ENCODE measurements at regions not wholly inside any gene's neighbourhood (a gene's known extent, or its start where the extent isn't known, plus 50 kb on each side); places are given as distances from the start of the nearest gene placed in this dataset.

DNA sequence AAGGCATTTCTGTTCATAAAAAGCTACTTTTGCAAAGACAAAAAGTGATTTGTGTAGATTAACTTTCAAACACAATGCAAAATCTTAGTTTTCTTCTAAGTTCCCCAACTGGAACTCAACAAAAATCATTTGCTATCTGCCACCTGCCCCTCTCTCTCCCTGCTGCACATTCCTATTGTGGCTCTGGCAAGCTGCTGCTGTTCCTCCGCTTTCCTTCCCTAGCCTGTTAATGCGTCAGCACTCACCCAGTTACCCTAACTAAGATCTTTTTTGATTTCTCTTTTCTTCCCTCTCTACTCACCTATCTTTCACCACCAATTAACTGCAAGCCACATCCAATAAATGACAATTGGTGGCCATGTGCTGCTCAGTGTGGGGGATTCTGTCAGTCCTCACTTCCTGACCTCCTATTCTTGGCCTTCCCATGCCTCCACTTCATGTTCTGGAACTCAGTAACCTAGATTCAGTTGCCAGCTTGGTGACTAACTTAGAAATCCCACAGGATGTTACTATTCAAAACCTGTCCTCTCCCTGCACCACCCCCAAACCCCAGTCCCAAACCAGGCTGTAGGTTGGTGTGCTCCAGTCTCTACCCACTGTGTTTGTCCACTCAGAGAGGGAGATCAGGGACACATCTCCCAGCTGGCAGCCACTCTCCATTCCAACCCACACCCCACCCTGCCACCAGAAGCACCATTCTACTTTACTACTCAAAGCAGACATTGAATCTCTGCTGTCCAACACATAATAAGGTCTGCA is 140.2 kb upstream of the CTTNBP2 start:
- no peak for DNase-seq (ENCODE audit: low read depth, low spot score)

DNA sequence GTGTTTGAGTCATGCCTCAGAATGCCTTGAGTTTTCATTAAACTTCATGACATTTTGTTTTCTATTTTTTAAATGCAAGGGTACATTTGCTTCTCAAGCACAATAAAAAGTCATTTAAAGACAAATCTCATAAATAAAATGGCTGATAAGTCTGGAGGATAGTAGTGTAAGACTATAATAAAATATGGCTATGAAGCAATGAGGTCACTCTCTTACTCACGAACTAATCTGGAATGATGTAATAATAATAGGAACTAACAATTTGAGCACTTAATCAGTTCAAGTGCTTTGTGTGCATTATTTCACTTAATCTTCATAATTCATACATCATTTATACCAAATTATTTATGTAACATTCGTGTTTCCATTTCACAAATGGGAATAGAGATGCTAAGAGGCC is 149.3 kb upstream of the CTTNBP2 start:
- DNase-seq (ENCODE audit: low read depth, low spot score): no peak

DNA sequence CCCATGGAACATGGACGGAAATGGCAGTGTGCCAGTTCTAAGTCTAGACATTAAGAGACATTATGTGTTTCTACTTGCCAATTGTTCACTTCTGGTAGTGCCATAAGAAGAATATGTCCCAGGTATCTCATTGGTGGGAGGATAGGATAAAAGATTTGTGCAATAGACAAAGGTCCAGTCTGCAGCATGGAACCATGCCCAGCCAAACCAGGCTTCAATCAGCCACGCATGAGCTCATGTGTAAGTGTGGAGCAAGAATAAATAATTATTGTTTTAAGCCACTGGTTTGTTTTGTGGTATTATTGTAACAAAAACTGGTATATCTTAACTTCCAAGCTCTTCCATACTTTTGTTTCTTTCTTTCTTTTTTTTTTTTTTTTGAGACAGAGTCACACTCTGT is 153.6 kb upstream of the CTTNBP2 start:
- DNase-seq (ENCODE audit: low read depth, low spot score): no peak

DNA sequence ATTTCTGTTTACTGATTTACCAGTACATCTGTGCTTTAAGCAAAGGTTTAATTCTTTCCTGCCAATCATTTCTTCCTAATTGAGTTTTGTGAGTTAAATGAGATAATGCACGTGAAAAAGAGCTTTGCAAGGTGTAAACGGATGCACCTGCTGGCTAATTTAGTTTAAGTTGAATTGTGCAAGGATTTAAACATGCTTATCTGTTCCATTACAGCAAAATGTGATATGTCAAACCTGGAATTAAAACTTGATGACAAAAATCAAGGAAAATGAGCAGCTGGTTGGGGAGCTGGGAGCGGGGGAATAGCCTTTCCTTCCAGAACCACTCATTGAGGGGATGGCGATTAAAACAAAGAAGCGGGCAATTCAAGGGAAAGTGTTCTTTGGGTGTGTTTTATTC is 155.0 kb upstream of the CTTNBP2 start:
- DNase-seq (ENCODE audit: low read depth, low spot score): no peak

DNA sequence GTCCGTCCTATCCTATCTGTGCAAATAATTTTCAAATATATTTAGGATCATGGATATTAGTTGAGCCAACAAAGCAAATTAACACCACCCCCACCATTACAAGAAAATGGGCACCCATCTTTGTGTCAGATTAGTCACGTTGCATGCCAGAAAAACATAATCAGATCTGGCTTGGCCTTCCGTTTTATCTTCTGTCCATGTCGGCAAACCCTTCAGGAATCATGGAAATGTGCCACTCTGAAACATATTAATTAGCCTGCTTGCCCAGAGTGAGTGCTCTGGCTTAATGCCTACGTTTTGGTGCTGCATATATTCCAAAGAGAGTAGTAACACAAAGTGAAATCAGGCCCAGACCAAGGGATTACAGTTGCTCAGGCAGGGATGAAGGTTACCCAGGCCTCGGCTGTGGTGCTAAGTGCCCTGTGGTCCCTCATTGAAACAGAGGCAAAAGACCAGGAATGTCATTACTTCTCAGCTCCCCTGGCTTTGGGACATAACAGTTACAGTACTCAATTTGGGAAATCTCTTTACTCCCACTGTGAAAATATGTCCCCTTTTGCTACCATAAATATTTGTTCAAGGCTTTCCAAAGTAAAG is 154.0 kb upstream of the LSM8 start:
- no peak for DNase-seq (ENCODE audit: low read depth, low spot score)

DNA sequence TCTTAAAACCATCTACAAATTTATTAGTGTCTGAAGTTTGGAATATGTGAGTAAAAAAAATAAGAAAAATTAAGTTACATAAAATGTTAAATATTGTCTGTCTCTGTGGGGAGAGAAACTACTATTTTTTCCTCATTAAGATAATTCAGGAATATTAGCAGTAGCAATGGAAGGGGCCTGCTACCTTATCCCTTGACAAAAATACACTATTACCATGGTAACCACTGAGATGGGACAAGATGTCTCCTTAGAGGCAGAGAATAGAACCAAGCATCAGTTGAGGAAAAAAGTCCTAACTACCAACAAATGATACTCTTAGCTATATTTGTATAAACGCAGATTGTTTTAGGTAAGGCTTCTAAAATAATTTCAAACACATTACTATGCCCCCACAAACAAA is 150.7 kb upstream of the LSM8 start:
- no peak for DNase-seq (ENCODE audit: low read depth, low spot score)

DNA sequence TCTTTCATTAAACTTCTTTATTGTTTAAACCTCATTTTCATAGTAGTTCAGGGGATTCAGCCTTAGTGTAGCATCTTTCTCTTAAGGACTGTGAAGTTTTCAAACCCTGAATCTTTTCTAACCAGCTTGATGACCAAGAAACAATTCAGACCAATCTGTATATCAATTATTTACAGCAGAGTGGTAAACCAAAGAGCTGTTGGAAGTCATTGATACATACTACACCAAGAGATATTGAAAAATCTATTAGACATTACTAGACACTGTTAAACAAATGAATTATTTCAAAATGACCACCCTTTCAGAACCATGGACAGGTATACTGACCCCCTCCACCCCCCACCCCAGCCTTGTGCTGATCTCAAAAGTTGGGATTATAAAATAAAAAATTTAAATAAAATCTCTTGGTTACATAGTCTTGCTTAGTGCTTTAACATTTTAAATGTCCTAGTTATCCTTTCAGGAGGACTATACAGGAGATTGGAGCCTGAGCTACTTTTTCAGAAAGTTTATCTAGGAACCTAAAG is 143.9 kb upstream of the LSM8 start:
- DNase-seq (ENCODE audit: low read depth, low spot score): no peak

DNA sequence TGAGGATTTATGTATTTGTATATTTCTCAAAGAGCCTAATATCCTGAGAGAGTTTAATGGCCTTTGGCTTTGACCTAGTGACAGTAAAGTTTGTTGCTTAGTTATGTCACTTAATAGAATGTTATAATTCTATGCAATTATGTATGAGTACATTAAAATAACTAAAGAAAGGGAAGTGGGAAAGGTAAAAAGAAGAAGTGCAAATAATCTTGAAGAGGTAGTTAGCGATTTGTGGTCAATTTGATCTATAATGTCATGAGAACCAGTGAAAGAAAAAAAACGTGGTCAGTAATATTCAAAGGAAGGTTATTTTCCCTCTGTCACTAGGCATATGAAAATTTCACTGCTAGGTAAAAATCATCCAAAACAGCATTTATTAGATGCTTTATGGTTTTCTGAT is 143.4 kb upstream of the LSM8 start:
- DNase-seq (ENCODE audit: low read depth, low spot score): no peak

DNA sequence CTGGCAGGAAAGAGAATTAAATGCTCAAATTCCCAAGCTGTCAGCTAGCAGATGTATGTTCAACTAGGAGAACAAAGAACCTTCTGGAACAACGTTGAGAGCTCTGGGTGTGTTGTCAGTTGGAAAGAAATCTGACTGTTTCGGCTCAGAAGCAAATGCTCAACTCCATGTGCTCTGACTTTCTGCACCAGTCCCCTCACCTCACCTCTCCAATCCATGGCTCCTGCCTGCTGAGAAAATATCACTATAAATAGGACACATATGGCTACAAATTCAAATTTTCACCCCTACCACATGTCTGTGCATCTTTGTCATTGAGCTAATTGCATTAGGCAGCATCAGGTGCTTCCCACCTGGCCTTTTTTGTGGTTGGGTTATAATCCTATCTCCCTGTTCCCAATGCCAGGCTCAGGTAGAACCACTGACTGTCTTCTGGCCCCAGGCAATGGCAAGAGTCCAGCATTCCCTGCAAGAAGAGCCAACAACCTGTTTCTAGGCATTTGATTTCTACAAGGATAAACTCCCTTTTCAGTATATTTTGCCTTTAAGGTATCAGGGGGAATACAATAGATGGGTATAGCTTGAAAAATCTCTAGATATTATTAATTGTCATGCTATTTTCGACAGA is 142.6 kb upstream of the LSM8 start:
- no peak for DNase-seq (ENCODE audit: low read depth, low spot score)

DNA sequence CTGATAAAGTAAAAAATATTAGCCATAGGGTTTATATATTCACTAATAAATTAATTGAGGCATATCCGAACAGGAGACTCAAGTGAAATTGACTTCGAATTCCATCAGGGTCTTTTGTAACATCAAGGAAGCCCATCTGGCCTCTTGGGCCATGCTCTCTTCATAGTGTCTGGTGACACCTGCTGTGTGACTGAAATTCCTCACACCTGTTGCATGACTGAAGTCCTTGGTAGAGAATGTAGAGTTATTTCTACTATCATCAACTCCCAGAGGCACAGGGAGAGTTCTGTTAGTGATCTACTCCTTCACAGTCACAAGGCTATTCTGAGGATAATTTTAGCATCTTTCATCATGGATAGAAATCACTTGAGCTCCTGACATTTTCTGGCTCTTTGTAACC is 138.3 kb upstream of the LSM8 start:
- no peak for DNase-seq (ENCODE audit: low read depth, low spot score)

DNA sequence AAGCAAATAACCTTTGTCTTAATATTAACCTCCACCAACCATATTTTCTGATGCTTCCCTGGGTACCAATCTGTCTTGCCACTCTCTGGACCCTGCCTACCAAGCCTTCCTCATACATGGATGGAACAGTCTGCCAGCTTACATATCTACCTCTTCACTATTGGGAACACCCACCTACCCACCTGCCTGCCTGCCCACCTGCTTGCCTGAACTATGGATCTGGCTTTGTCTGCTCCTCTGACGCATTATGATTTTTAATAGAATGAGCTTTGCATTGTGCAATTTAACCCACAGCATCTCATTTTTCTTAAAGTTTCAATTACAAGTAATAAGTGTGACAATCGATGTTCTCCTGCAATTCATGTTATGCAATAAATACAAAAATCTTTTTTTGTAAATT is 137.9 kb upstream of the LSM8 start:
- DNase-seq (ENCODE audit: low read depth, low spot score): no peak

DNA sequence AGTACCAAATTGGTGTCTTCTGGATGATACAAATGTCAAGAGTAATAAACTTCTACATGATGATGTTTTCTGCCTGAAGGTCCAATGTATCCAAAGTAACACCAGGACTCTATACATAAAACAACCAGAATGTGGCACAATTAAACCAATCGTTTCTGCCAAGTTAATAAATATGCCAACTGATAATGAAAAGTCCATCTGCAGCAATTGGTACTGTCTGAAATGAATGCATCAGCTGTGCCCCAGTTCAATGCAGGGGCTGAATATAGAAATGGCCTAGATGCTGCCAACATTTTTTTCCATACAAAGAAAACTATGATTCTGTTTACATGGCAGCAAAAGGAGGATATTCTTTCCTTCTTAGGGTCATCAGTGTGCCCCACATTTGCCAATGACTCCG is 137.2 kb upstream of the LSM8 start:
- DNase-seq (ENCODE audit: low read depth, low spot score): no peak

DNA sequence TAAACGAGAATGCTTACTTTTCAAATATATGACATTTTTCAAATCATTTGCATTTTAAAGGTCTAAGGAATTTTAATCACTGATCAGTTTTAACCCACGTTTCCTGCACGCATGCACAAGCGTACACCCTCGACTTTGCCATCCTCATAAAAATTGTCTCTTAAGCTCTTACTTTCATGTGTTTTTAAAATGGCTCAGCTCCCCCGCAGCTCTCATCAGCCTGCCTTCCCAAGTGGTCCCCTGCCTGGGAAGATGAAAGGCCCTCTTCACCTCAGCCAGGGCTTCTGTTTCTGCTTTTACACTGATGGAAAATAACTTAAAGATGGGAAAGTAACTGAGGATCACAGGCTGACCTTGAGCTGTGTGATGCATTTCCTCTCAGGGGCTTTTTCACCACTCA is 131.6 kb upstream of the LSM8 start:
- no peak for DNase-seq (ENCODE audit: low read depth, low spot score)

DNA sequence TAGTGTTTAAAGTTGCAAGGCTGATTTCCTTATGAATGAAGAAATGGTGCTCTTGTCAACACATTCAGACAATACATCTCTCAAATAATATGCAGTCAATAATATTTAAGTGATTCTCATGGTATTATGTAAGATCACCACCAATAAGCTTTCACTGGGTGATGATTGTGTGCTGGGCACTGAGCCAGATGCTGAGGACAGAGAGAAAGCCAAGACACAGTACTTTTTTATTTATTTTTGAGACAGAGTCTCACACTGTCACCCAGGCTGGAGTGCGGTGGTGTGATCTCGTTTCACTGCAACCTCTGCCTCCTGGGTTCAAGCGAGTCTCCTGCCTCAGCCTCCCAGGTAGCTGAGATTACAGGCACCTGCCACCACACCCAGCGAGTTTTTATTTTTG is 130.6 kb upstream of the LSM8 start:
- DNase-seq (ENCODE audit: low read depth, low spot score): no peak

DNA sequence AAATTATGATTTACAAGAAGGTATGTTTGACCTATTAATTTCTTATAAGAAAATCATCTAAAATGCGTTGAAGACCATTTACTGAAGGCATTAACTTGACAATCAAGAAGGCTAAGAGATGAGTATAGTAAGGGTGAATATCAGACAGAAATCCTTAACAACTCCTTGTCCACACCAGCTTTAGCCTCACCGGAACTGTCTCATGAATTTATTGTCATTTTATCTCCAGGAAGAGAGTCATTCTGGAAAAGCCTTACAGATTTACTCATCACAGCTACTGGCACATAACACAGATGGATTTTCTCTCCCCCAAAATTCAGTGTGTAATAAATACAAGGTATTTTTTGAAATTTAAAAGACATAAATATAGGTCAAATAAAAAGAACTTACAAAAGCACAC is 129.4 kb upstream of the LSM8 start:
- DNase-seq (ENCODE audit: low read depth, low spot score): no peak

DNA sequence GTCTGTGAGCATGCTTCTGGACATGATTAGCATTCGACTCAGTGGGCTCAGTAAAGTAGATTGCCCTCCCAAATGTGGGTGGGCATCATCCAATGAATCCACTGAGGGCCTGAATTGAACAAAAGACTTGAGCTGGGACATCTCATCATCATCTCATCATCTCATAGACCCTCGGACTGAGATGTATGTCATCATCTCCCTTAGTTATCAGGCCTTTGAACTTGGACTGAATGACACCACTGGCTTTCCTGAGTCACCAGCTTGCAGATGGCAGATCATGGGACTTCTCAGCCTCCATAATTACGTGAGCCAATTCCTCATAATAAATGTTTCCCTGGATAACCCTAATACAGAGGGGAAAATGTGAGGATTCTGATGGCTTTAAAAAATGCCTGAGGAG is 128.3 kb upstream of the LSM8 start:
- DNase-seq (ENCODE audit: low read depth, low spot score): no peak

DNA sequence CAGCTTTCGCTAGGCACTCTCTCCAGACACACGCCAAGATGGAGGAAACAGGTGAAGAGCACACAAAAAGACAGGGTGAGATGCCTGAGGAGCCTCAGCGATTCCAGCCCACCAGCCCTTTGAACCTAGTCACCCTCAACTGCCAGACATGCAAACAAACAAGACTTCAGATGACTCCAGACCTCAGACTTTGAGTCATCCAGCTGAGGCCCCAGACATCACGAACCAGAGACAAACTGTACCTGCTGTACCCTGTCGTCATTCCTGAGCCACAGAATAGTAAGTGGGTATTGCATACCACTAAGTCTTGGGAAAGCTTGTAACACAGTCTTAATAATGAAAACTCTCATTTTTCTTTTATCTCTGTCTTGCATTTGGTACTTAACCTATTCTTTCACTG is 126.6 kb upstream of the LSM8 start:
- DNase-seq (ENCODE audit: low read depth, low spot score): no peak

DNA sequence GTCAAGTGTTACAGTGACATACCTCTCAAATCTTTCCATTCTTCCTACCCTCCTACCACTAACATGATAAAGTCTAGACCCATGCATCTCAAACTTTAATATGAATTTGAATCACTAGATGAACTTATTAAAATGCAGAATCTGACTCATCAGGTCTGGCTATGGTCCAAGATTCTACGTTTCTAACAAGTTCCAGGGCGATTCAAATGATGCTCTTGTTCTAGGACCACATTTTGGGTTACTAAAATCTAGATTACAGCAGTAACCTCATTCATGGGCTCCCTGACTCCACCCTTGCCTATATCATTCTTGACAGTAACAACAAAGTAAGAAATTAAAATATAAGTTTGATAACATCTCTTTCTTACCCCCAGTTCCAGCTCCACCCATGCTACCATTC is 124.8 kb upstream of the LSM8 start:
- no peak for DNase-seq (ENCODE audit: low read depth, low spot score)

DNA sequence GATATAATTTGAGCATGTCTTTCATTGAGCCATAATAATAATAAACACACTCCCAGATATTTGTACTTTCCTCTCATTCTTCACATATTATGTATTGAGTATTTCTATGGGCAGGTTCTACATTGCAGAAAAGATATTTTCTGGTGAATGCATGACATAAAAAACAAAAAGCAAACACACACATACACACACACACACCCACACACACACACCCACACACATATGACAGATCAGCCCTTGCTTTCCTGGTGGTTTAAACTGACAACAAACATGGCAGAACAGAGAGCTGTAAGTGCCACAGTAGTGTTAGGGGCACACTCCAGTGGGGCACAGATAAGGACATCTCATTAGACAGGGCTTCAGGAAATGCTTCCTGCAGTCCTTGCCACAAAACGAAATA is 123.3 kb upstream of the LSM8 start:
- DNase-seq (ENCODE audit: low read depth, low spot score): no peak

DNA sequence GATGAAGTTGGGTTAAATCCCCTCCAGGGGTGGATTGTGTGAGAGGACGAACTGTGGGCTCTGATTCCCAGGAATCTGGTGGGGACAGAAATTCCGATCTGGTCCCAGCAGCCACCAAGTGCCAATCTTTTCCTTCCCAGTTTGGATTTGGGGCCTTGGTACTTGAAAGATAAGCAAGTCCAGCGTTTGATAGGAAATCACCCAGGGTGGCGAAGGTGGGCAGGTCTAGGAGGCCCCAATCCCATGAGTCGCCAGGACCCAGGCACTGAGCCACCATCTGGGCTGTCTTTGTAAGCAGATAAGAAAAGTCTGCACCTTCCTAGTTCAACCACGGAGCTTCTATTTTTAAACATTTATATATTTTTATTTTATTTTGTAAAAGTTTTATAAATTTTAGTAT is 122.6 kb upstream of the LSM8 start:
- DNase-seq (ENCODE audit: low read depth, low spot score): no peak

DNA sequence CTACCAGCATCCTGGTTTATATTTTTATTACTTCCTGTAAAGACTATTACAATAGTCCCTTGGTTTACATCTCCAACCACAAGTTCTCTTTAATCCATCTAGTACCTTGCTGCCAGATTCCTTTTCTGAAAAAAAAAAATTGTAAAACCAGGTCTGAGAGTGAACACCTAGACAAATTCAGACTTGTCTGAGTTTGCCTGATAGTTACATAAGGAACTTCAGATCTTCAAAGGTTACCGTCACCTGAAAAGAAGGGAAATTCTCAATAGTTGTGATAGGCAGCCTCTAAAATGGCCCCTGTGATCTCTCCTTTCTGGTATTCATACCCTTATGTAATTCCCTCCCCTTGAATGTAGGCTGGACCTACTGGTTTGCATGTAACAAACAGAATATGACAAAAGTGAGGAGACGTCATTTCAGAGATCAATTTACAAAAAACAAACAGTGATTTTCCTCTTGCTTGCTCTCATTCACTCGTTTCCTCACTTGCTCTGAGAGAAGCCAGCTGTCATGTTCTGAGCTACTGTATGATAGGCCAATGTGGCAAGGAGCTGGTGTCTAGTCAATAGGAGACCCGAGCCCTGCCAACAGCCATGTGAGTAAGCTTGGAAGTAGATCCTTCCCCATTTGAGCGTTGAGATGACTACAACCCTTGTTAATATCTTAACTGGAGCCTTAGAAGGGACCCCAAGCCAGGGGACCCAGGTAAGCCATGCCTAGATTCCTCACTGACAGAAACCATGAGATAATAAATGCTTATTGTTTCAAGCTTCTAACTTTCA is 110.9 kb upstream of the LSM8 start:
- DNase-seq (ENCODE audit: low read depth, low spot score): no peak

DNA sequence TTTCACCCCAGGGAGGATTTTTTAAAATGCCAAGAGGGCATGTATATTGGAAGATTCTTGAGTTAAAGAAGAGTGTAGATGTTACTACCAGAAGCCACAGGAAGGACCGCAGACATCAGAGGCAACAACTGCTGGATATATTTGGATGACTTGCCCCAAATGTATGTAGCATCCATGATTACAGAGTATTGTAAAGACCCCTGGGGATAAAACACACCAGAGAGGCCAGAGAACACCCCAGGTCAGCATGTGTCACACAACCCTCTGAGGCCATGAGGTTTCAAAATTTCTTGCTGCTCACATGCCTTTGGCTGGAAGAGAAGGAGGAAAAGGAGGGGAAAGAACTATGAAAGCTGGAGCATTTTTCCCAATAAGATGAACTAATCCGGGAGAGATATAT is 108.0 kb upstream of the LSM8 start:
- no peak for DNase-seq (ENCODE audit: low read depth, low spot score)
